Transverse colon (tissue), 4 donors: ENCODE measurements at regions not wholly inside any gene's neighbourhood (a gene's known extent, or its start where the extent isn't known, plus 50 kb on each side); places are given as distances from the start of the nearest gene placed in this dataset.
"Not testable (repeated sequence)": the region's sequence is repeated elsewhere in the genome, so short reads cannot be mapped to it uniquely, and the experiment has no call there.

Source experiments
- DNase-seq: peaks from one replicate; pipeline ENCODE4 v3.0.0-alpha.2; 2019
- H3K27ac ChIP-seq, 4 donors: fragments of 200-600 bp; sonication (generic); 2 replicates each; pipeline ENCODE4 v1.5.1; 2016 to 2018; ENCODE audit warnings: inconsistent platforms in 4 of 4
- H3K27me3 ChIP-seq: fragments of 200-600 bp; sonication (generic); 2 replicates; pipeline ENCODE4 v1.5.1; 2017; ENCODE audit warnings: inconsistent platforms
- H3K36me3 ChIP-seq, 4 donors: fragments of 200-600 bp; sonication (generic); 2 replicates each; pipeline ENCODE4 v1.5.1; 2017 to 2019; ENCODE audit warnings: inconsistent platforms in 4 of 4
- H3K4me1 ChIP-seq, 4 donors: fragments of 200-600 bp; sonication (generic); 2 replicates each; pipeline ENCODE4 v1.5.1; 2017 to 2020; ENCODE audit warnings: inconsistent platforms in 4 of 4
- H3K4me3 ChIP-seq, 4 donors: fragments of 200-600 bp; sonication (generic); 1 replicate in 1 of 4; 2 replicates in 3 of 4; pipeline versions ENCODE4 v1.5.1 to v1.6.1; 2017 to 2019; ENCODE audit warnings: inconsistent platforms in 4 of 4
- H3K9me3 ChIP-seq, 2 donors: fragments of 200-600 bp; sonication (generic); 2 replicates each; pipeline ENCODE4 v1.5.1; 2017 to 2019; ENCODE audit warnings: inconsistent platforms in 2 of 2
- CTCF ChIP-seq, 5 experiments: fragments of 200-600 bp in 3 of 5; fragments of 450-650 bp in 2 of 5; sonication (generic) in 3 of 5; IDR thresholded peaks; 1 replicate in 2 of 5; 2 replicates in 3 of 5; pipeline ENCODE4 v1.5.1; 2016 to 2017; ENCODE audit warnings: antibody characterized with exemption in 5 of 5, inconsistent platforms in 3 of 5, mild to moderate bottlenecking in 2 of 5, moderate library complexity in 1 of 5
- EP300 ChIP-seq: sonication (generic); formaldehyde crosslinking; IDR thresholded peaks from one replicate; pipeline ENCODE4 v1.6.1; 2017; ENCODE audit warnings: antibody characterized with exemption, low read depth
- POLR2A ChIP-seq: fragments of 450-650 bp; IDR thresholded peaks from one replicate; pipeline ENCODE4 v1.6.1; 2016; ENCODE audit warnings: antibody characterized with exemption, mild to moderate bottlenecking, moderate library complexity
- POLR2AphosphoS5 ChIP-seq, 3 donors: sonication (generic); formaldehyde crosslinking; IDR thresholded peaks; one replicate each; pipeline ENCODE4 v1.6.1; 2016; ENCODE audit warnings: antibody characterized with exemption in 3 of 3
- WGBS, 2 donors: methylation state at CpG; one replicate each; pipeline ENCODE4 v1.1.5; 2018; ENCODE audit warnings: low coverage in 1 of 2; 5-methylcytosine and 5-hydroxymethylcytosine counted together
- in situ Hi-C, 4 donors: fragments of 200-750 bp; cut with MboI; loops; one replicate each; pipeline versions ENCODE4 v1.15.0 to v1.15.1; 2017; ENCODE audit warnings: low sequenced_read_pairs in 3 of 4, low pct_ligation_motif_present in 1 of 4, low pct_unique_long_range_greater_than_20kb in 1 of 4
- intact Hi-C: fragments of 100-400 bp; cut with DNase I; formaldehyde crosslinking; loops from one replicate; pipeline ENCODE4 v1.15.1; 2023; ENCODE audit warnings: low total_unique reads

GRCh38 chr7:6882321-6882721 is 56.2 kb upstream of the CCZ1B start:
- H3K9me3 ChIP-seq, result not testable (repeated sequence)
- WGBS, 2 donors, result 68 to 94% methylated on average over 4 to 8 of the region's 8 CpGs

GRCh38 chr7:6883756-6884155 is 57.7 kb upstream of the CCZ1B start:
- H3K4me3 ChIP-seq, H3K27ac ChIP-seq, intact Hi-C loops, H3K9me3 ChIP-seq, H3K4me1 ChIP-seq, DNase-seq, H3K36me3 ChIP-seq, H3K27me3 ChIP-seq, in situ Hi-C loops: not testable (repeated sequence)
- WGBS, 2 donors, result 92% methylated on average over 10 of the region's 10 CpGs; no CpG with 5 or more reads in 1 of the 2 donors

More at GRCh38 chr7:6882321-6882721, 56.2 kb upstream of the CCZ1B start:
- H3K4me3 ChIP-seq, H3K27me3 ChIP-seq, in situ Hi-C loops, DNase-seq, intact Hi-C loops, H3K4me1 ChIP-seq, H3K36me3 ChIP-seq, H3K27ac ChIP-seq: not testable (repeated sequence)

GRCh38 chr7:6886198-6886597 is 60.1 kb upstream of the CCZ1B start:
- TF ChIP-seq POLR2AphosphoS5 (IDR thresholded peaks at IDR 0.05) (no peak), CTCF (IDR thresholded peaks at IDR 0.05) (no peak), POLR2A (no peak), EP300 (no peak)
- in situ Hi-C loops, result no loop called here
- Histone ChIP-seq H3K36me3 (no peaks in the 10 kb centered on the region), H3K27me3 (no peaks in the 10 kb centered on the region), H3K4me1 (no peaks in the 10 kb centered on the region), H3K9me3 (no peaks in the 10 kb centered on the region), H3K4me3 (no peak overlapping the region), H3K27ac (no peak overlapping the region)
- intact Hi-C loops, result no loop called here
- 66% methylated on average over 6 to 8 of the region's 8 CpGs for WGBS, 2 donors
- no peak for DNase-seq

- H3K27me3 ChIP-seq, result not testable (repeated sequence)
These were observed 62.4 kb upstream of the CCZ1B start for GRCh38 chr7:6888267-6889045.

GRCh38 chr7:6889252-6889812 is 63.3 kb upstream of the CCZ1B start:
- no peak for DNase-seq
- WGBS, 2 donors, result 74 to 87% methylated on average over 3 to 8 of the region's 8 CpGs

More at GRCh38 chr7:6888267-6889045, 62.4 kb upstream of the CCZ1B start:
- DNase-seq, H3K4me3 ChIP-seq, H3K27ac ChIP-seq, H3K9me3 ChIP-seq, H3K4me1 ChIP-seq, H3K36me3 ChIP-seq, intact Hi-C loops, in situ Hi-C loops: not testable (repeated sequence)
- 87% methylated on average over 12 of the region's 13 CpGs; no CpG with 5 or more reads in 1 of the 2 donors for WGBS, 2 donors

GRCh38 chr7:6902097-6902518 is 76.0 kb upstream of the CCZ1B start:
- H3K36me3 ChIP-seq, DNase-seq, intact Hi-C loops, in situ Hi-C loops, H3K9me3 ChIP-seq, H3K27me3 ChIP-seq, H3K4me3 ChIP-seq: not testable (repeated sequence)
- WGBS, 2 donors, result 35 to 60% methylated on average over 3 to 4 of the region's 4 CpGs
- peaks cover 0 to 18% (median 4%) of the 10 kb centered on the region in 4 donors for H3K4me1 ChIP-seq
- peak overlapping the region in 1 of 4 donors; percentile 9 for H3K27ac ChIP-seq

More at GRCh38 chr7:6889252-6889812, 63.3 kb upstream of the CCZ1B start:
- no peak overlapping the region for H3K27ac ChIP-seq
- H3K4me1 ChIP-seq, result no peaks in the 10 kb centered on the region
- no peaks in the 10 kb centered on the region for H3K9me3 ChIP-seq
- no peak overlapping the region for H3K4me3 ChIP-seq
- intact Hi-C loops, result no loop called here
- H3K36me3 ChIP-seq, result no peaks in the 10 kb centered on the region
- H3K27me3 ChIP-seq, result no peaks in the 10 kb centered on the region
- TF ChIP-seq POLR2AphosphoS5 (IDR thresholded peaks at IDR 0.05) (no peak), EP300 (no peak), POLR2A (no peak), CTCF (IDR thresholded peaks at IDR 0.05) (no peak)
- in situ Hi-C loops, result no loop called here

- in situ Hi-C loops, H3K36me3 ChIP-seq, intact Hi-C loops: not testable (repeated sequence)
These were observed 77.2 kb upstream of the CCZ1B start for GRCh38 chr7:6903289-6903688.

GRCh38 chr7:6903792-6904191 is 77.7 kb upstream of the CCZ1B start:
- intact Hi-C loops, in situ Hi-C loops, H3K4me3 ChIP-seq, H3K27ac ChIP-seq, H3K9me3 ChIP-seq, DNase-seq, H3K36me3 ChIP-seq, H3K27me3 ChIP-seq: not testable (repeated sequence)
- WGBS, 2 donors, result 77% methylated on average over 4 of the region's 4 CpGs; no CpG with 5 or more reads in 1 of the 2 donors
- peaks cover 0 to 18% (median 4%) of the 10 kb centered on the region in 4 donors for H3K4me1 ChIP-seq

More at GRCh38 chr7:6903289-6903688, 77.2 kb upstream of the CCZ1B start:
- not testable (repeated sequence) for H3K27ac ChIP-seq, H3K27me3 ChIP-seq, H3K9me3 ChIP-seq, H3K4me3 ChIP-seq, DNase-seq
- 78 to 95% methylated on average over 4 to 7 of the region's 7 CpGs for WGBS, 2 donors
- peaks cover 0 to 18% (median 4%) of the 10 kb centered on the region in 4 donors for H3K4me1 ChIP-seq
